Lung (tissue), 11 donors: ENCODE measurements at regions not wholly inside any gene's neighbourhood (a gene's known extent, or its start where the extent isn't known, plus 50 kb on each side); places are given as distances from the start of the nearest gene placed in this dataset.
A peak's percentile ranks its signal among the peaks of the same experiment; 100 is the strongest.

Experiments
- ATAC-seq: fragments of 200-7000 bp; cut with Tn5 transposase; one replicate; pipeline ENCODE4 v1.9.1; 2020; ENCODE audit warnings: moderate number of reproducible peaks; ENCODE audit not compliant: insufficient read depth, low FRiP score
- DNase-seq, 3 donors: peaks; one replicate each; pipeline ENCODE4 v3.0.0-alpha.2; 2013 to 2017
- H3K27ac ChIP-seq, 2 donors: one replicate each; pipeline ENCODE4 v1.5.1; 2013; ENCODE audit warnings: mild to moderate bottlenecking in 2 of 2, moderate library complexity in 2 of 2, control low read depth in 1 of 2, inconsistent platforms in 1 of 2, low read depth in 1 of 2, low read length in 1 of 2
- H3K27me3 ChIP-seq, 3 donors: one replicate each; pipeline ENCODE4 v1.5.1; 2013; ENCODE audit warnings: low read length in 2 of 3; ENCODE audit not compliant: control insufficient read depth in 3 of 3, insufficient read depth in 3 of 3
- H3K36me3 ChIP-seq, 4 donors: one replicate each; pipeline ENCODE4 v1.5.1; 2013; ENCODE audit warnings: low read length in 4 of 4, mild to moderate bottlenecking in 1 of 4, moderate library complexity in 1 of 4; ENCODE audit not compliant: control insufficient read depth in 4 of 4, insufficient read depth in 4 of 4
- H3K4me1 ChIP-seq, 5 donors: one replicate each; pipeline ENCODE4 v1.5.1; 2013; ENCODE audit warnings: low read length in 5 of 5, mild to moderate bottlenecking in 2 of 5, moderate library complexity in 1 of 5; ENCODE audit not compliant: control insufficient read depth in 5 of 5, insufficient read depth in 5 of 5
- H3K4me3 ChIP-seq: one replicate; pipeline ENCODE4 v1.5.1; 2013; ENCODE audit warnings: mild to moderate bottlenecking, control low read depth, moderate library complexity
- H3K9ac ChIP-seq, 2 donors: one replicate each; pipeline ENCODE4 v1.5.1; 2013; ENCODE audit warnings: low read length in 2 of 2, control low read depth in 1 of 2; ENCODE audit not compliant: insufficient read depth in 1 of 2
- H3K9me3 ChIP-seq, 4 donors: one replicate each; pipeline ENCODE4 v1.5.1; 2013; ENCODE audit warnings: low read length in 3 of 4, mild to moderate bottlenecking in 1 of 4, moderate library complexity in 1 of 4; ENCODE audit not compliant: control insufficient read depth in 4 of 4, insufficient read depth in 3 of 4
- CTCF ChIP-seq: IDR thresholded peaks from 2 replicates; pipeline ENCODE4 v1.5.1; 2012; ENCODE audit warnings: mild to moderate bottlenecking; ENCODE audit errors: control extremely low read depth, extremely low read depth
- WGBS, 2 donors: extraction: QIAGEN DNeasy Blood & Tissue Kit; methylation state at CpG; one replicate each; pipeline ENCODE4 v1.1.7; 2013; 5-methylcytosine and 5-hydroxymethylcytosine counted together
- donor health status: control.
- donor health status: control.
- donor health status: Bipolar disorder and iron deficiency.
- donor health status: healthy.
- donor health status: DM: yes; HTN: yes; CAD: no.

- TF ChIP-seq CTCF, result no peak
- peaks cover 4 to 32% (median 7%) of the 10 kb centered on the region in 5 donors for H3K4me1 ChIP-seq
- ATAC-seq (no peak), DNase-seq (peak in 1 of 3 donors; percentile 38)
- no peak overlapping the region for H3K9ac ChIP-seq
- H3K27me3 ChIP-seq, result no peaks in the 10 kb centered on the region
- 80 to 86% methylated on average over 6 of the region's 6 CpGs for WGBS, 2 donors
- H3K36me3 ChIP-seq, result no peaks in the 10 kb centered on the region
- H3K27ac ChIP-seq, result peak overlapping the region in 1 of 2 donors; percentile 64
- H3K9me3 ChIP-seq, result peaks cover 0 to 2% (median 0%) of the 10 kb centered on the region in 4 donors
- H3K4me3 ChIP-seq, result no peak overlapping the region
Measured at GRCh38 chr7:47039089-47039648, 542.7 kb downstream of the TNS3 start.

GRCh38 chr7:47038621-47039020 lies 543.3 kb downstream of the TNS3 start:
- no peak for TF ChIP-seq CTCF

GRCh38 chr7:47037607-47038006 lies 544.3 kb downstream of the TNS3 start:
- Histone ChIP-seq H3K27me3 (no peaks in the 10 kb centered on the region), H3K4me1 (peaks cover 4 to 46% (median 7%) of the 10 kb centered on the region in 5 donors), H3K9ac (no peak overlapping the region), H3K9me3 (peaks cover 0 to 2% (median 0%) of the 10 kb centered on the region in 4 donors), H3K27ac (no peak overlapping the region), H3K36me3 (no peaks in the 10 kb centered on the region), H3K4me3 (no peak overlapping the region)
- ATAC-seq (no peak), DNase-seq (no peak)
- 86 to 90% methylated on average over 7 of the region's 7 CpGs for WGBS, 2 donors
- no peak for TF ChIP-seq CTCF

More at GRCh38 chr7:47038621-47039020, 543.3 kb downstream of the TNS3 start:
- no peaks in the 10 kb centered on the region for H3K36me3 ChIP-seq
- H3K27ac ChIP-seq, result peak overlapping the region in 1 of 2 donors; percentile 64
- H3K9me3 ChIP-seq, result peaks cover 0 to 2% (median 0%) of the 10 kb centered on the region in 4 donors
- no peak for DNase-seq
- 83 to 90% methylated on average over 6 of the region's 6 CpGs for WGBS, 2 donors
- no peak for ATAC-seq
- H3K27me3 ChIP-seq, result no peaks in the 10 kb centered on the region
- H3K4me3 ChIP-seq, result no peak overlapping the region
- H3K4me1 ChIP-seq, result peaks cover 4 to 35% (median 7%) of the 10 kb centered on the region in 5 donors
- no peak overlapping the region for H3K9ac ChIP-seq

- H3K36me3 ChIP-seq, result no peaks in the 10 kb centered on the region
- peaks cover 4 to 50% (median 7%) of the 10 kb centered on the region in 5 donors for H3K4me1 ChIP-seq
- 84 to 90% methylated on average over 6 of the region's 6 CpGs for WGBS, 2 donors
- H3K4me3 ChIP-seq, result no peak overlapping the region
- H3K9me3 ChIP-seq, result no peaks in the 10 kb centered on the region
- H3K27me3 ChIP-seq, result no peaks in the 10 kb centered on the region
- no peak for TF ChIP-seq CTCF
- DNase-seq (no peak), ATAC-seq (no peak)
- no peak overlapping the region for H3K27ac ChIP-seq
- no peak overlapping the region for H3K9ac ChIP-seq
Measured at GRCh38 chr7:47036909-47037308, 545.0 kb downstream of the TNS3 start.
